HCEC 1CT (cell line): ENCODE measurements at regions not wholly inside any gene's neighbourhood (a gene's known extent, or its start where the extent isn't known, plus 50 kb on each side); places are given as distances from the start of the nearest gene placed in this dataset.

Experiments used
- DNase-seq: peaks from one replicate; pipeline ENCODE4 v3.0.0-alpha.2; 2017

GRCh38 chr10:118246332-118247295 lies 95.5 kb downstream of the FAM204A start:
- no peak for DNase-seq

GRCh38 chr10:118243907-118244306 lies 98.2 kb downstream of the FAM204A start:
- DNase-seq = no peak

GRCh38 chr10:118241229-118242137 lies 100.6 kb downstream of the FAM204A start:
- DNase-seq = peak; percentile 63

- no peak for DNase-seq
Measured at GRCh38 chr10:118239236-118239630, 102.9 kb downstream of the FAM204A start.

GRCh38 chr10:118238573-118239235 lies 103.4 kb downstream of the FAM204A start:
- peak; percentile 6 for DNase-seq

GRCh38 chr10:118237930-118238329 lies 104.2 kb downstream of the FAM204A start:
- DNase-seq = no peak

- no peak for DNase-seq
Measured at GRCh38 chr10:118234683-118235082, 107.4 kb downstream of the FAM204A start.

GRCh38 chr10:118220346-118220850 lies 121.7 kb downstream of the FAM204A start:
- DNase-seq = no peak

- no peak for DNase-seq
Measured at GRCh38 chr10:118218562-118218961, 123.6 kb downstream of the FAM204A start.

- DNase-seq = no peak
Measured at GRCh38 chr10:118216571-118217170, 125.5 kb downstream of the FAM204A start.

- DNase-seq = no peak
Measured at GRCh38 chr10:118216020-118216419, 126.1 kb downstream of the FAM204A start.

- DNase-seq = no peak
Measured at GRCh38 chr10:118214776-118215175, 127.3 kb downstream of the FAM204A start.

GRCh38 chr10:118213436-118213835 lies 128.7 kb downstream of the FAM204A start:
- no peak for DNase-seq

GRCh38 chr10:118210276-118210675 lies 131.8 kb downstream of the FAM204A start:
- DNase-seq = no peak

GRCh38 chr10:118209215-118209614 lies 132.9 kb downstream of the FAM204A start:
- no peak for DNase-seq

- no peak for DNase-seq
Measured at GRCh38 chr10:118207470-118208007, 134.6 kb downstream of the FAM204A start.

GRCh38 chr10:118204292-118204943 lies 137.7 kb downstream of the FAM204A start:
- no peak for DNase-seq

GRCh38 chr10:118203461-118203860 lies 138.7 kb downstream of the FAM204A start:
- no peak for DNase-seq

GRCh38 chr10:118195729-118196128 lies 146.4 kb downstream of the FAM204A start:
- DNase-seq = no peak

GRCh38 chr10:118193642-118194041 lies 146.9 kb upstream of the RAB11FIP2 start:
- DNase-seq = no peak

- DNase-seq = no peak
Measured at GRCh38 chr10:118181021-118181420, 134.3 kb upstream of the RAB11FIP2 start.
